ENCODE measurements at regions not wholly inside any gene's neighbourhood (a gene's known extent, or its start where the extent isn't known, plus 50 kb on each side); places are given as distances from the start of the nearest gene placed in this dataset.

DNA sequence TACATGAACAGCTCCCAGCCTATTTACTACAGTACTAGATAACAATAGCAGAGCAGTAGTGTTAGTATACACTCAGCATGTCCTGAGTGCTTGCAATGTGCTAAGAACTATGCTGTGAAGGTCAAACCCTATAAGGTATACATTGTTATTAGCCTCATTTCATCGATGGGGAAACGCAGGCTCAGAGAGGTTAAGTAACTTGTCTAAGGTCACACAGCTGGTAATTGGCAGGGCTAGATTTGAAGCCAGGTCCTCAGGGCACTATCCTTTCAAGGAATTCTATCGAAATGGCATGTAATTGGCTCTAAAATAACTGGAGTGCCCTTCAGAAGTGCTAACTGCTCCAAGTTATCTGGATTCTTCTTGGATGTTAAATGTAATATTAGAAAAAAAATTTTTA lies 295.6 kb downstream of the ZNF536 start:
- Histone ChIP-seq H3K27ac (ENCODE audit: low read depth in 2 of 2, low read length in 2 of 2) (no peak overlapping the region), H3K4me3 (ENCODE audit: low read length in 2 of 2) (no peak overlapping the region), H3K36me3 (ENCODE audit: control insufficient read depth in 2 of 2, insufficient read depth in 2 of 2, low read length in 2 of 2) (no peaks in the 10 kb centered on the region), H3K9ac (ENCODE audit: low read depth in 1 of 2, low read length in 2 of 2) (no peak overlapping the region), H3K4me1 (ENCODE audit: control insufficient read depth in 2 of 2, insufficient read depth in 2 of 2, low read length in 2 of 2) (no peaks in the 10 kb centered on the region), H3K27me3 (ENCODE audit: control insufficient read depth in 2 of 2, insufficient read depth in 2 of 2, low read length in 2 of 2) (no peaks in the 10 kb centered on the region), H3K9me3 (ENCODE audit: control insufficient read depth in 2 of 2, low read length in 2 of 2) (no peaks in the 10 kb centered on the region)

DNA sequence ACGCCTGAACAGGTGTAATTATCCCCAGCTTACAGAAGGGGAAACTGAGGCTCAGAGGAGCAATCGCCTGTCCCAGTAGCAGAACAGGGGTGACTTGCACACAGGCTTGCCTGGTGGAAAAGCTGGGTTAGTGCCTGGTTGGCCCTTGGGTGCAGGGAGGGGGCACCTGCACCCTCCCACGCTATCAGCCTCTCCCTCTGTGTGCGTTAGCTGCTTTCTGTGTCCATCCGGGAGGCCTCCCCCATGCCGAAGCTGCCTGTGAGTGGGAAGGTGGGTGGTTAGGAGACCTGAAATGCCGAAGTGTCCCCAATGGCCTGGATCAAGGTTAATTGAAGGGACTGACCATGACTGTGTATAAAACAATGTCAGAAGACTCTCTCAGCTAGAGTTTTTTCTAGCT lies 295.0 kb downstream of the ZNF536 start:
- no peak overlapping the region for H3K4me3 ChIP-seq (ENCODE audit: low read length in 2 of 2)
- no peaks in the 10 kb centered on the region for H3K4me1 ChIP-seq (ENCODE audit: control insufficient read depth in 2 of 2, insufficient read depth in 2 of 2, low read length in 2 of 2)
- no peaks in the 10 kb centered on the region for H3K27me3 ChIP-seq (ENCODE audit: control insufficient read depth in 2 of 2, insufficient read depth in 2 of 2, low read length in 2 of 2)

DNA sequence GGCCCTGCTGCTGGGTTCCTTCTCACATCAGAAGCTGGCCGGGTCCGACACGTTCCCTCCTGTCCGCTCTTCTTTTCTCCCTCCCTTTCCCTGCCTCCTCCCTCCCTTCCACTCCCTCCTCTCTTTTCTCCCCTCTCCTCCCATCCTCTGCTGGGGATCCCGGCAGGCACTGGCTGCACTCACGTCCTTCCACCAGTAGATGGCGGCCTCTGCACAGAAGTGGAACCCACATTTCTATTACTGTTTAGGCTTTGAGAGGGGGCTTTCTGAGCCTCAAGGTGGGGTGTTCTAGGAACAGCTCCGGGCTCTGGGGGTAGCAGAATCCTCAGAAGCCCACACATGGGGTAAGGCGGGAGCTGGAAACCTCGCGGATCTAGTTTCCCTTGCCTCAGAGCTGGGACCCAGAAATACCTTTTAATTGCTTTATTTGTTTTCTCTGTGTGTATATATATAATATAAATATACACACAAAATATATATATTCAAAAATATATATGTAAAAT lies 294.2 kb downstream of the ZNF536 start:
- no peak overlapping the region for H3K27ac ChIP-seq (ENCODE audit: low read depth in 2 of 2, low read length in 2 of 2)
- no peak overlapping the region for H3K9ac ChIP-seq (ENCODE audit: low read depth in 1 of 2, low read length in 2 of 2)
- no peaks in the 10 kb centered on the region for H3K9me3 ChIP-seq (ENCODE audit: control insufficient read depth in 2 of 2, low read length in 2 of 2)
- H3K4me3 ChIP-seq (ENCODE audit: low read length in 2 of 2), result no peak overlapping the region
- H3K36me3 ChIP-seq (ENCODE audit: control insufficient read depth in 2 of 2, insufficient read depth in 2 of 2, low read length in 2 of 2), result no peaks in the 10 kb centered on the region
- H3K27me3 ChIP-seq (ENCODE audit: control insufficient read depth in 2 of 2, insufficient read depth in 2 of 2, low read length in 2 of 2), result no peaks in the 10 kb centered on the region
- no peaks in the 10 kb centered on the region for H3K4me1 ChIP-seq (ENCODE audit: control insufficient read depth in 2 of 2, insufficient read depth in 2 of 2, low read length in 2 of 2)

More for the DNA sequence above, 295.0 kb downstream of the ZNF536 start:
- Histone ChIP-seq H3K36me3 (ENCODE audit: control insufficient read depth in 2 of 2, insufficient read depth in 2 of 2, low read length in 2 of 2) (no peaks in the 10 kb centered on the region), H3K9me3 (ENCODE audit: control insufficient read depth in 2 of 2, low read length in 2 of 2) (no peaks in the 10 kb centered on the region), H3K9ac (ENCODE audit: low read depth in 1 of 2, low read length in 2 of 2) (no peak overlapping the region), H3K27ac (ENCODE audit: low read depth in 2 of 2, low read length in 2 of 2) (no peak overlapping the region)

DNA sequence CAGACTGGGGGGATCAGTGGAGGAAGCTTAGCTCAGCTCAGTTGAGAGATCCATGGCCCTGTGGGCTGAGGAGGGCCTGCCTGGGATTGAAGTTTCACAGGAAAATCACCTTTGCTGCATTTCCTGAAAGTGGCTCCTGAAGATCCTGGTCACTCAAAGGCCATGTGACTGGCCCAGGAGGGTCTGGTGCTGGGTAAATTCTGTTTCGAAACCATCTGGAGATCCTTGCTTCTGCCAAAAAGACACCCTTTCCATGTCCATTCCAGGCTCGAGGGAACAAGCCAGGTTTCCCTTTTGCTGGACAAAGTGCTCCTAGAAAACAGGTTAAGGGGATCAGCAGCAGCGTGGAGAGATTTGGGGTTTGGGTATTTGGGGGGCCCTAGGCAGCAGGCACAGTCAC lies 293.3 kb downstream of the ZNF536 start:
- Histone ChIP-seq H3K36me3 (ENCODE audit: control insufficient read depth in 2 of 2, insufficient read depth in 2 of 2, low read length in 2 of 2) (no peaks in the 10 kb centered on the region), H3K4me1 (ENCODE audit: control insufficient read depth in 2 of 2, insufficient read depth in 2 of 2, low read length in 2 of 2) (no peaks in the 10 kb centered on the region), H3K27ac (ENCODE audit: low read depth in 2 of 2, low read length in 2 of 2) (no peak overlapping the region), H3K27me3 (ENCODE audit: control insufficient read depth in 2 of 2, insufficient read depth in 2 of 2, low read length in 2 of 2) (no peaks in the 10 kb centered on the region), H3K9ac (ENCODE audit: low read depth in 1 of 2, low read length in 2 of 2) (no peak overlapping the region), H3K9me3 (ENCODE audit: control insufficient read depth in 2 of 2, low read length in 2 of 2) (no peaks in the 10 kb centered on the region), H3K4me3 (ENCODE audit: low read length in 2 of 2) (no peak overlapping the region)

GRCh38 chr19:30663611-30664174 lies 291.5 kb downstream of the ZNF536 start:
- Histone ChIP-seq H3K27me3 (ENCODE audit: control insufficient read depth in 2 of 2, insufficient read depth in 2 of 2, low read length in 2 of 2) (no peaks in the 10 kb centered on the region), H3K27ac (ENCODE audit: low read depth in 2 of 2, low read length in 2 of 2) (no peak overlapping the region), H3K9me3 (ENCODE audit: control insufficient read depth in 2 of 2, low read length in 2 of 2) (no peaks in the 10 kb centered on the region), H3K4me1 (ENCODE audit: control insufficient read depth in 2 of 2, insufficient read depth in 2 of 2, low read length in 2 of 2) (no peaks in the 10 kb centered on the region), H3K9ac (ENCODE audit: low read depth in 1 of 2, low read length in 2 of 2) (no peak overlapping the region), H3K36me3 (ENCODE audit: control insufficient read depth in 2 of 2, insufficient read depth in 2 of 2, low read length in 2 of 2) (no peaks in the 10 kb centered on the region), H3K4me3 (ENCODE audit: low read length in 2 of 2) (no peak overlapping the region)

DNA sequence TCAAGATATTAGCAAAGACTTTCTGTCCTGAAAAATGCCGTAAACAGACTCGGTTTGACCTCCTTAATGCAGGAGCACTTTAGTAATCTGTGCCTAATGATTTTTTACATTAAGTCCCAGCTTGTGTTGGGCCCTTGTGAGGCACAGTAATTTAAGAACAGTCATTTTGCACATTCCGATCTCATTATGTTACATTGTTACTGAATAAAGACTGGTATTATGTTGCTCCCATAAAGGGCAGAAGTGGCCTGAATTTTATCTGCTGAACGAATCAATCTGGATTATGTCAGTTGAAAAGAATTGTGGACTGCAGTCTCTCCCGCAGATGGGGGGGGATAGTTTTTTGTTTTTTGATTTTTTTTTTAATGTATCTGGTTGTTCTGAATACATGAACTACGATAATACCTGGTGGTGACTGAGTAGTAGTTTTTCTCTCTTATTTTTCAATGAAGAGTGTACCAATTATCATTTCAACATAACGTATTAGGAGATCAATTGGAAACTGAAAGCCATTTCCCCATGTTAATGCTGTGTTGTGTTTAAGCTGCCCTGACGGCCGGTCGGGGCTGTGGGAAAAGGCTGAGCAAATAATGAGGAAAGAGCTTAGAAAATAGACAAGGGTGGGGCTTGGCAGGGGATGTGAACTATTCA lies 290.2 kb downstream of the ZNF536 start:
- no peaks in the 10 kb centered on the region for H3K4me1 ChIP-seq (ENCODE audit: control insufficient read depth in 2 of 2, insufficient read depth in 2 of 2, low read length in 2 of 2)
- no peaks in the 10 kb centered on the region for H3K36me3 ChIP-seq (ENCODE audit: control insufficient read depth in 2 of 2, insufficient read depth in 2 of 2, low read length in 2 of 2)
- H3K4me3 ChIP-seq (ENCODE audit: low read length in 2 of 2), result no peak overlapping the region
- H3K9ac ChIP-seq (ENCODE audit: low read depth in 1 of 2, low read length in 2 of 2), result no peak overlapping the region
- peak overlapping the region in 1 of 2 donors; percentile 50 for H3K27ac ChIP-seq (ENCODE audit: low read depth in 2 of 2, low read length in 2 of 2)
- H3K9me3 ChIP-seq (ENCODE audit: control insufficient read depth in 2 of 2, low read length in 2 of 2), result no peaks in the 10 kb centered on the region
- H3K27me3 ChIP-seq (ENCODE audit: control insufficient read depth in 2 of 2, insufficient read depth in 2 of 2, low read length in 2 of 2), result no peaks in the 10 kb centered on the region

DNA sequence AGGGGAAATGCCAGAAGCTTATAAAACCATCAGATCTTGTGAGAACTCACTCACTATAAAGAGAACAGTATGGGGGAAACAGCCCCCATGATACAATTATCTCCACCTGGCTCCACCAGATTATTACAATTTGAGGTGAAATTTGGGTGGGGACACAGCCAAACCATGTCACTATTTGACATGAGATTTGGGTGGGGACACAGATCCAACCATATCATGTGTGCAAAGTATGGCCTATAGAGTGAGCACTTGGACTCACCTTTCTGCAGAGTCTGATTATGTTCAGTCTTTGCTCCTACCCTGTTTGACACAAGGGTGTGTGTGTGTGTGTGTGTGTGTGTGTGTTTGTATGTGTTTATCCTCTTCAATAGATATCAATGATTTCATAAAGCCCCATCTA lies 287.5 kb downstream of the ZNF536 start:
- Histone ChIP-seq H3K4me3 (ENCODE audit: low read length in 2 of 2) (no peak overlapping the region), H3K4me1 (ENCODE audit: control insufficient read depth in 2 of 2, insufficient read depth in 2 of 2, low read length in 2 of 2) (no peaks in the 10 kb centered on the region), H3K9me3 (ENCODE audit: control insufficient read depth in 2 of 2, low read length in 2 of 2) (no peaks in the 10 kb centered on the region), H3K27ac (ENCODE audit: low read depth in 2 of 2, low read length in 2 of 2) (no peak overlapping the region), H3K36me3 (ENCODE audit: control insufficient read depth in 2 of 2, insufficient read depth in 2 of 2, low read length in 2 of 2) (no peaks in the 10 kb centered on the region), H3K27me3 (ENCODE audit: control insufficient read depth in 2 of 2, insufficient read depth in 2 of 2, low read length in 2 of 2) (no peaks in the 10 kb centered on the region), H3K9ac (ENCODE audit: low read depth in 1 of 2, low read length in 2 of 2) (no peak overlapping the region)

DNA sequence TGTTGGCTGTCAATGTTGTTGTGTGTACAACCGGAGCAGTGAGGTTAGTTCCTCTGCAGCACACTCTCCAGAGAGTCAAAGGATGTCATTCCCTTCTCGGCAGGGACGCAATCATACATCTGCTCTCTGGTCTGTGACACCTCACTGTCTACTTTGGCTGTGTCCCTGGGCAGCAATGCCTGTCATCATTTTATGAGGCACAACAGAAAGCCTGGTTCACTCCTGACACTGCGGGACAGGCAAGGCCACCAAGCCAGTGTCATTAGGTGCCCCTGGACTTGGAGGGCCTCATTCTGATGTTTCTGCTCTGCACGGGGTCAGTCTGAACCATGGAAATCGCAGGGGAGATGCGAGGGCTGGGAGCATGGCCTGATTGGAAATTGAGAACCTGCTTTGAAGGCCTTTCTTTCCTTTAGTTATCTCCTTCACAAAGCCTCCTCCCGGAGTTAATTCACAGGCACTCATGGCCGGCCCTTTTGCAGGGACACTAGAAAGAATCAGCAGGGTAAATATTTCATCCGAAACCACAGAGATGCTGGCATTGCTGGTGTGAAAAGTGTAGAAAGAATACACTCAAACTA lies 284.4 kb downstream of the ZNF536 start:
- Histone ChIP-seq H3K27me3 (ENCODE audit: control insufficient read depth in 2 of 2, insufficient read depth in 2 of 2, low read length in 2 of 2) (no peaks in the 10 kb centered on the region), H3K36me3 (ENCODE audit: control insufficient read depth in 2 of 2, insufficient read depth in 2 of 2, low read length in 2 of 2) (no peaks in the 10 kb centered on the region), H3K27ac (ENCODE audit: low read depth in 2 of 2, low read length in 2 of 2) (no peak overlapping the region), H3K4me1 (ENCODE audit: control insufficient read depth in 2 of 2, insufficient read depth in 2 of 2, low read length in 2 of 2) (no peaks in the 10 kb centered on the region), H3K4me3 (ENCODE audit: low read length in 2 of 2) (no peak overlapping the region), H3K9me3 (ENCODE audit: control insufficient read depth in 2 of 2, low read length in 2 of 2) (no peaks in the 10 kb centered on the region), H3K9ac (ENCODE audit: low read depth in 1 of 2, low read length in 2 of 2) (no peak overlapping the region)

- H3K9me3 ChIP-seq (ENCODE audit: control insufficient read depth in 2 of 2, low read length in 2 of 2), result no peaks in the 10 kb centered on the region
- H3K4me1 ChIP-seq (ENCODE audit: control insufficient read depth in 2 of 2, insufficient read depth in 2 of 2, low read length in 2 of 2), result no peaks in the 10 kb centered on the region
- H3K36me3 ChIP-seq (ENCODE audit: control insufficient read depth in 2 of 2, insufficient read depth in 2 of 2, low read length in 2 of 2), result no peaks in the 10 kb centered on the region
- H3K27me3 ChIP-seq (ENCODE audit: control insufficient read depth in 2 of 2, insufficient read depth in 2 of 2, low read length in 2 of 2), result no peaks in the 10 kb centered on the region
- no peak overlapping the region for H3K4me3 ChIP-seq (ENCODE audit: low read length in 2 of 2)
- H3K9ac ChIP-seq (ENCODE audit: low read depth in 1 of 2, low read length in 2 of 2), result no peak overlapping the region
- no peak overlapping the region for H3K27ac ChIP-seq (ENCODE audit: low read depth in 2 of 2, low read length in 2 of 2)
Measured at GRCh38 chr19:30653646-30654386, 281.6 kb downstream of the ZNF536 start.

DNA sequence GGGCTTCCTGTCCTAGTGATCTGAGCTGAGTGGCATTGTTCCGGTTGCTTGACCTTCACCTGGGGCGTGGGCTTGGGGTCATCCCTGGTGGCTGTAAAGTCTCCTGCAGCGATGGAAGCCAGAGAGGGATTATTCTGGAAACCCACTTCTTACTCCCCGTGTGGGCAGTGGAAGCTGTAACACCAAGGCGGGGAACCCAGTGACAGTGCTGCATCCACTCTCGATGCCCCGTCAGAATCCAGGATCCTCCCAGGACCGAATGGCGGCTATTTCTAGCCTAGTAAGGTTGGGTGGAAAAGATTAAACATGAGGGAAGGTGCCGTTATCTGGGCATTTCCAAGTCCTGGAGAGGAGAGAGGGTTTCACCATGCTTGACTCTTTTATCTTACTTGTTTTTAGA lies 280.6 kb downstream of the ZNF536 start:
- H3K9me3 ChIP-seq (ENCODE audit: control insufficient read depth in 2 of 2, low read length in 2 of 2), result no peaks in the 10 kb centered on the region
- no peaks in the 10 kb centered on the region for H3K36me3 ChIP-seq (ENCODE audit: control insufficient read depth in 2 of 2, insufficient read depth in 2 of 2, low read length in 2 of 2)
- H3K9ac ChIP-seq (ENCODE audit: low read depth in 1 of 2, low read length in 2 of 2), result no peak overlapping the region
- no peak overlapping the region for H3K4me3 ChIP-seq (ENCODE audit: low read length in 2 of 2)
- H3K27ac ChIP-seq (ENCODE audit: low read depth in 2 of 2, low read length in 2 of 2), result no peak overlapping the region
- H3K4me1 ChIP-seq (ENCODE audit: control insufficient read depth in 2 of 2, insufficient read depth in 2 of 2, low read length in 2 of 2), result no peaks in the 10 kb centered on the region
- H3K27me3 ChIP-seq (ENCODE audit: control insufficient read depth in 2 of 2, insufficient read depth in 2 of 2, low read length in 2 of 2), result peaks cover 0 to 2% of the 10 kb centered on the region in 2 donors

All from mucosa of rectum (tissue), 2 donors.